Stimulated activated memory B cell treated with anti-CD40 and anti-IgM and Interleukin-4, amounts not matched to agents 10 μg/mL and 1 μg/mL and 100 μg/mL, for 72 hours (primary cell): ENCODE measurements at regions not wholly inside any gene's neighbourhood (a gene's known extent, or its start where the extent isn't known, plus 50 kb on each side); places are given as distances from the start of the nearest gene placed in this dataset.

ENCODE experiments used
- ATAC-seq: fragments of 150-1000 bp; cut with Tn5 transposase; 2 replicates; pipeline ENCODE4 v1.10.0; 2021
- H3K27ac Mint-ChIP-seq: one replicate; pipeline ENCODE4 v1.8.0; 2022; ENCODE audit warnings: mild to moderate bottlenecking, mixed read lengths
- H3K27me3 Mint-ChIP-seq: one replicate; pipeline ENCODE4 v1.8.0; 2022; ENCODE audit warnings: mixed read lengths
- H3K36me3 Mint-ChIP-seq: one replicate; pipeline ENCODE4 v1.8.0; 2022; ENCODE audit warnings: mixed read lengths
- H3K4me1 Mint-ChIP-seq: one replicate; pipeline ENCODE4 v1.8.0; 2022; ENCODE audit warnings: mixed read lengths
- H3K4me3 Mint-ChIP-seq: one replicate; pipeline ENCODE4 v1.8.0; 2022; ENCODE audit warnings: mild to moderate bottlenecking, moderate library complexity, mixed read lengths
- H3K9me3 Mint-ChIP-seq: one replicate; pipeline ENCODE4 v1.8.0; 2022; ENCODE audit warnings: mixed read lengths

GRCh38 chr2:217731805-217732204 is 271.0 kb downstream of the TNS1 start:
- no peaks in the 10 kb centered on the region for H3K9me3 Mint-ChIP-seq
- H3K27ac Mint-ChIP-seq, result no peak overlapping the region
- H3K27me3 Mint-ChIP-seq, result peaks cover 9% of the 10 kb centered on the region
- peaks cover 6% of the 10 kb centered on the region for H3K4me1 Mint-ChIP-seq
- no peaks in the 10 kb centered on the region for H3K36me3 Mint-ChIP-seq
- ATAC-seq, result no peak
- no peak overlapping the region for H3K4me3 Mint-ChIP-seq

GRCh38 chr2:217729421-217730053 is 273.3 kb downstream of the TNS1 start:
- no peak for ATAC-seq
- no peak overlapping the region for H3K27ac Mint-ChIP-seq
- no peaks in the 10 kb centered on the region for H3K27me3 Mint-ChIP-seq
- no peaks in the 10 kb centered on the region for H3K36me3 Mint-ChIP-seq
- H3K4me3 Mint-ChIP-seq, result no peak overlapping the region
- H3K9me3 Mint-ChIP-seq, result no peaks in the 10 kb centered on the region
- no peaks in the 10 kb centered on the region for H3K4me1 Mint-ChIP-seq

- H3K9me3 Mint-ChIP-seq, result no peaks in the 10 kb centered on the region
- H3K36me3 Mint-ChIP-seq, result no peaks in the 10 kb centered on the region
- no peak for ATAC-seq
These were observed 275.0 kb downstream of the TNS1 start for GRCh38 chr2:217727801-217728200.

GRCh38 chr2:217725409-217725808 is 277.4 kb downstream of the TNS1 start:
- Mint-ChIP-seq H3K9me3 (no peaks in the 10 kb centered on the region), H3K4me1 (no peaks in the 10 kb centered on the region), H3K27me3 (no peaks in the 10 kb centered on the region), H3K27ac (no peak overlapping the region), H3K36me3 (no peaks in the 10 kb centered on the region), H3K4me3 (no peak overlapping the region)
- no peak for ATAC-seq

More at GRCh38 chr2:217727801-217728200, 275.0 kb downstream of the TNS1 start:
- Mint-ChIP-seq H3K4me1 (no peaks in the 10 kb centered on the region), H3K27ac (no peak overlapping the region), H3K27me3 (no peaks in the 10 kb centered on the region), H3K4me3 (no peak overlapping the region)

GRCh38 chr2:217724471-217724870 is 278.3 kb downstream of the TNS1 start:
- H3K4me3 Mint-ChIP-seq, result no peak overlapping the region
- no peaks in the 10 kb centered on the region for H3K36me3 Mint-ChIP-seq
- ATAC-seq, result no peak

GRCh38 chr2:217723981-217724380 is 278.8 kb downstream of the TNS1 start:
- Mint-ChIP-seq H3K9me3 (no peaks in the 10 kb centered on the region), H3K36me3 (no peaks in the 10 kb centered on the region), H3K27ac (no peak overlapping the region), H3K4me1 (no peaks in the 10 kb centered on the region), H3K27me3 (no peaks in the 10 kb centered on the region), H3K4me3 (no peak overlapping the region)
- ATAC-seq, result no peak

More at GRCh38 chr2:217724471-217724870, 278.3 kb downstream of the TNS1 start:
- no peaks in the 10 kb centered on the region for H3K27me3 Mint-ChIP-seq
- no peaks in the 10 kb centered on the region for H3K4me1 Mint-ChIP-seq
- no peak overlapping the region for H3K27ac Mint-ChIP-seq
- H3K9me3 Mint-ChIP-seq, result no peaks in the 10 kb centered on the region

GRCh38 chr2:217722883-217723472 is 279.8 kb downstream of the TNS1 start:
- no peaks in the 10 kb centered on the region for H3K9me3 Mint-ChIP-seq
- H3K27me3 Mint-ChIP-seq, result peaks cover 7% of the 10 kb centered on the region
- H3K27ac Mint-ChIP-seq, result no peak overlapping the region
- no peaks in the 10 kb centered on the region for H3K4me1 Mint-ChIP-seq
- H3K4me3 Mint-ChIP-seq, result no peak overlapping the region
- H3K36me3 Mint-ChIP-seq, result no peaks in the 10 kb centered on the region
- ATAC-seq, result no peak

- H3K27ac Mint-ChIP-seq, result no peak overlapping the region
- H3K4me1 Mint-ChIP-seq, result no peaks in the 10 kb centered on the region
- H3K36me3 Mint-ChIP-seq, result no peaks in the 10 kb centered on the region
- no peaks in the 10 kb centered on the region for H3K9me3 Mint-ChIP-seq
- no peak for ATAC-seq
- H3K27me3 Mint-ChIP-seq, result peaks cover 38% of the 10 kb centered on the region
- H3K4me3 Mint-ChIP-seq, result no peak overlapping the region
These were observed 285.1 kb downstream of the TNS1 start for GRCh38 chr2:217717646-217718045.

GRCh38 chr2:217715484-217715883 is 287.3 kb downstream of the TNS1 start:
- H3K4me1 Mint-ChIP-seq, result no peaks in the 10 kb centered on the region
- H3K36me3 Mint-ChIP-seq, result no peaks in the 10 kb centered on the region
- H3K27ac Mint-ChIP-seq, result no peak overlapping the region
- no peak overlapping the region for H3K4me3 Mint-ChIP-seq
- peaks cover 51% of the 10 kb centered on the region for H3K27me3 Mint-ChIP-seq
- no peak for ATAC-seq
- H3K9me3 Mint-ChIP-seq, result no peaks in the 10 kb centered on the region

GRCh38 chr2:217714287-217714751 is 288.5 kb downstream of the TNS1 start:
- Mint-ChIP-seq H3K36me3 (no peaks in the 10 kb centered on the region), H3K4me1 (no peaks in the 10 kb centered on the region), H3K27ac (no peak overlapping the region), H3K9me3 (no peaks in the 10 kb centered on the region), H3K27me3 (peaks cover 51% of the 10 kb centered on the region), H3K4me3 (no peak overlapping the region)
- no peak for ATAC-seq

GRCh38 chr2:217713395-217714286 is 289.2 kb downstream of the TNS1 start:
- H3K9me3 Mint-ChIP-seq, result no peaks in the 10 kb centered on the region
- H3K4me1 Mint-ChIP-seq, result no peaks in the 10 kb centered on the region
- no peaks in the 10 kb centered on the region for H3K36me3 Mint-ChIP-seq
- ATAC-seq, result peak; percentile 58
- no peak overlapping the region for H3K4me3 Mint-ChIP-seq
- no peak overlapping the region for H3K27ac Mint-ChIP-seq
- H3K27me3 Mint-ChIP-seq, result peaks cover 51% of the 10 kb centered on the region

- H3K27me3 Mint-ChIP-seq, result peaks cover 39% of the 10 kb centered on the region
- no peaks in the 10 kb centered on the region for H3K4me1 Mint-ChIP-seq
- H3K4me3 Mint-ChIP-seq, result no peak overlapping the region
- no peak overlapping the region for H3K27ac Mint-ChIP-seq
- no peak for ATAC-seq
- H3K9me3 Mint-ChIP-seq, result no peaks in the 10 kb centered on the region
- no peaks in the 10 kb centered on the region for H3K36me3 Mint-ChIP-seq
These were observed 290.4 kb downstream of the TNS1 start for GRCh38 chr2:217712431-217712830.

GRCh38 chr2:217711188-217711587 is 291.6 kb downstream of the TNS1 start:
- H3K36me3 Mint-ChIP-seq, result no peaks in the 10 kb centered on the region
- H3K27me3 Mint-ChIP-seq, result peaks cover 42% of the 10 kb centered on the region
- no peak overlapping the region for H3K27ac Mint-ChIP-seq
- no peaks in the 10 kb centered on the region for H3K9me3 Mint-ChIP-seq
- no peak for ATAC-seq
- H3K4me3 Mint-ChIP-seq, result no peak overlapping the region
- H3K4me1 Mint-ChIP-seq, result no peaks in the 10 kb centered on the region

- H3K36me3 Mint-ChIP-seq, result no peaks in the 10 kb centered on the region
- H3K4me3 Mint-ChIP-seq, result no peak overlapping the region
- H3K27me3 Mint-ChIP-seq, result peaks cover 38% of the 10 kb centered on the region
- H3K4me1 Mint-ChIP-seq, result no peaks in the 10 kb centered on the region
- no peak overlapping the region for H3K27ac Mint-ChIP-seq
- no peaks in the 10 kb centered on the region for H3K9me3 Mint-ChIP-seq
- no peak for ATAC-seq
These were observed 292.5 kb downstream of the TNS1 start for GRCh38 chr2:217710211-217710765.

- no peak for ATAC-seq
- H3K27ac Mint-ChIP-seq, result no peak overlapping the region
These were observed 293.2 kb downstream of the TNS1 start for GRCh38 chr2:217709478-217710210.

More at GRCh38 chr2:217709478-217710210, 293.2 kb downstream of the TNS1 start:
- Mint-ChIP-seq H3K27me3 (peaks cover 33% of the 10 kb centered on the region), H3K4me3 (no peak overlapping the region), H3K9me3 (no peaks in the 10 kb centered on the region), H3K4me1 (no peaks in the 10 kb centered on the region), H3K36me3 (no peaks in the 10 kb centered on the region)
